GM19397 (cell line): ENCODE measurements at regions not wholly inside any gene's neighbourhood (a gene's known extent, or its start where the extent isn't known, plus 50 kb on each side); places are given as distances from the start of the nearest gene placed in this dataset.

Experiments
- ATAC-seq: cut with Tn5 transposase; IDR thresholded peaks from one replicate; pipeline ENCODE4 v1.9.1; 2021; ENCODE audit warnings: mild to moderate bottlenecking, moderate library complexity; ENCODE audit not compliant: unreplicated experiment

GRCh38 chr6:163834226-163834970 is 419.9 kb downstream of the QKI start:
- ATAC-seq: no peak

GRCh38 chr6:163831736-163832135 is 417.2 kb downstream of the QKI start:
- no peak for ATAC-seq

- ATAC-seq: no peak
Observed at GRCh38 chr6:163830641-163831040, 416.1 kb downstream of the QKI start.

GRCh38 chr6:163828038-163828795 is 413.7 kb downstream of the QKI start:
- ATAC-seq: no peak

- no peak for ATAC-seq
Observed at GRCh38 chr6:163827143-163827542, 412.6 kb downstream of the QKI start.

- no peak for ATAC-seq
Observed at GRCh38 chr6:163826629-163827028, 412.1 kb downstream of the QKI start.

GRCh38 chr6:163825033-163825432 is 410.5 kb downstream of the QKI start:
- ATAC-seq: no peak

- no peak for ATAC-seq
Observed at GRCh38 chr6:163823577-163823976, 409.1 kb downstream of the QKI start.

- no peak for ATAC-seq
Observed at GRCh38 chr6:163820745-163821458, 406.4 kb downstream of the QKI start.

GRCh38 chr6:163820171-163820570 is 405.7 kb downstream of the QKI start:
- no peak for ATAC-seq

GRCh38 chr6:163818719-163819118 is 404.2 kb downstream of the QKI start:
- ATAC-seq: no peak

GRCh38 chr6:163816441-163816840 is 401.9 kb downstream of the QKI start:
- no peak for ATAC-seq

- ATAC-seq: no peak
Observed at GRCh38 chr6:163815796-163816195, 401.3 kb downstream of the QKI start.

- peak; percentile 80 for ATAC-seq
Observed at GRCh38 chr6:163814494-163815364, 400.2 kb downstream of the QKI start.

- no peak for ATAC-seq
Observed at GRCh38 chr6:163813979-163814493, 399.5 kb downstream of the QKI start.

GRCh38 chr6:163811317-163811716 is 396.8 kb downstream of the QKI start:
- ATAC-seq: no peak

GRCh38 chr6:163809364-163809763 is 394.8 kb downstream of the QKI start:
- ATAC-seq: no peak

GRCh38 chr6:163808871-163809270 is 394.4 kb downstream of the QKI start:
- ATAC-seq: no peak

GRCh38 chr6:163808231-163808630 is 393.7 kb downstream of the QKI start:
- no peak for ATAC-seq

GRCh38 chr6:163806755-163807499 is 392.4 kb downstream of the QKI start:
- no peak for ATAC-seq
